ENCODE measurements at regions not wholly inside any gene's neighbourhood (a gene's known extent, or its start where the extent isn't known, plus 50 kb on each side); places are given as distances from the start of the nearest gene placed in this dataset.

- TF ChIP-seq CTCF (IDR thresholded peaks at IDR 0.05) (no peak), EZH2 (IDR thresholded peaks at IDR 0.05) (no peak), EZH2phosphoT487 (IDR thresholded peaks at IDR 0.05) (no peak)
Observed at GRCh38 chr4:137266511-137266910, 265.8 kb downstream of the PCDH18 start.
